ENCODE measurements at regions not wholly inside any gene's neighbourhood (a gene's known extent, or its start where the extent isn't known, plus 50 kb on each side); places are given as distances from the start of the nearest gene placed in this dataset.

DNA sequence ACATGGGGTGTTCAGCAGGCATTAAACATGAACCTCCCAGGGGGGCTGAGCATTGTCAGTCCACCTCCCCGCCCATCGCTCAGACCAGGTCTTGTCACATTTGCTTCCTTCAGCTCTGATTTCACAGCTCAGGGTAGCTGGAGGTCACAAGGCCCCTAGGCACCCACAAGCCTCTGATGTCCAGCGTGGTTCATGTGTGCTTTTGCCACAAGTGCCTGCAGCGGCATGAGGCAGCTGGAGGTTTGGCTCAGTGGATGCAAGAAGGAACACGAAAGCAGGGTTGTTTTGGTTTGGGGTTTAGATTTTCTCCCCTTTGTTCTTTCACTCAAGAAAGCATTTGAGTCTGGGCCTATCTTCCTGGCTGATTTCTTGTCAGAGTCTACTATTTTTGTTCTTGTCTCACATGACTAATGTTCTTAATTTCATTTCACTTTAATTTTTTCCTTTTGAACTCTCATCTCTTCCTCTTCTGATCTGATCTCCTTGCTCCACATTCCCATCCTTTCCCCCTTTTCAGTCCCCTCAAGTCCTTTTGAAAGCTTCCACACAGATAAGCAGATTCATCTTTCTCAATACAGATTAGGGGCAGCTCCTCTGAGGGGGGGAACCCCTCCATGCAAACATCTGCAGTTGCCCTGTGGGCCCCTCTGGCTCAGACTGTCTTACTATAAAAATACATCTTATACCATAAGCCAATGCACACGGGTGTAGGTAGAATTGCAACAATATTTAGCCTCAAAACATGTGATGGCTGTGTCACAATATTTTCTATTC lies 68.1 kb upstream of the CEP85L start:
- DNase-seq: no peak
- H3K79me2 ChIP-seq (ENCODE audit: insufficient read depth): no peaks in the 10 kb centered on the region
- H3K9me3 ChIP-seq: no peaks in the 10 kb centered on the region
- H3K27me3 ChIP-seq (ENCODE audit: insufficient read depth): no peaks in the 10 kb centered on the region
- POLR2A ChIA-PET: no interaction called here
- no peak for TF ChIP-seq IRF3 (IDR thresholded peaks at IDR 0.05; ENCODE audit: low read depth, low read length)
- TF ChIP-seq, protein P1, sequence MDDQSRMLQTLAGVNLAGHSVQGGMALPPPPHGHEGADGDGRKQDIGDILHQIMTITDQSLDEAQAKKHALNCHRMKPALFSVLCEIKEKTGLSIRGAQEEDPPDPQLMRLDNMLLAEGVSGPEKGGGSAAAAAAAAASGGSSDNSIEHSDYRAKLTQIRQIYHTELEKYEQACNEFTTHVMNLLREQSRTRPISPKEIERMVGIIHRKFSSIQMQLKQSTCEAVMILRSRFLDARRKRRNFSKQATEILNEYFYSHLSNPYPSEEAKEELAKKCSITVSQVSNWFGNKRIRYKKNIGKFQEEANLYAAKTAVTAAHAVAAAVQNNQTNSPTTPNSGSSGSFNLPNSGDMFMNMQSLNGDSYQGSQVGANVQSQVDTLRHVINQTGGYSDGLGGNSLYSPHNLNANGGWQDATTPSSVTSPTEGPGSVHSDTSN (IDR thresholded peaks at IDR 0.05): no peak
- no peak for TF ChIP-seq ELF1 (IDR thresholded peaks at IDR 0.05)
- TF ChIP-seq POLR2AphosphoS5 (IDR thresholded peaks at IDR 0.05; ENCODE audit: low read depth, low read length): no peak
- no peak for TF ChIP-seq JUND (IDR thresholded peaks at IDR 0.05)
- TF ChIP-seq, protein P2, sequence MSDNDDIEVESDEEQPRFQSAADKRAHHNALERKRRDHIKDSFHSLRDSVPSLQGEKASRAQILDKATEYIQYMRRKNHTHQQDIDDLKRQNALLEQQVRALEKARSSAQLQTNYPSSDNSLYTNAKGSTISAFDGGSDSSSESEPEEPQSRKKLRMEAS (IDR thresholded peaks at IDR 0.05; ENCODE audit: low read depth): no peak
- no peak for TF ChIP-seq RAD21 (IDR thresholded peaks at IDR 0.05; ENCODE audit: low read length)
- no peaks in the 10 kb centered on the region for H4K20me1 ChIP-seq (ENCODE audit: insufficient read depth)
- no peaks in the 10 kb centered on the region for H3K9me2 ChIP-seq
- H2AFZ ChIP-seq (ENCODE audit: low read depth): no peak overlapping the region
- H3K4me1 ChIP-seq (ENCODE audit: control insufficient read depth in 1 of 2, insufficient read depth in 2 of 2, low read depth in 1 of 2, low read length in 1 of 2): peaks cover 3 to 6% of the 10 kb centered on the region in 2 experiments; a peak in 1 of 4 replicates
- no peaks in the 10 kb centered on the region for H3F3A ChIP-seq (replicated peaks; ENCODE audit: insufficient read depth)
- no peaks in the 10 kb centered on the region for H3K36me3 ChIP-seq (replicated peaks in 1 of 2; ENCODE audit: control insufficient read depth in 1 of 2, insufficient read depth in 2 of 2, low read length in 1 of 2)
- H3K4me3 ChIP-seq (ENCODE audit: low read depth in 2 of 2, low read length in 1 of 2): no peak overlapping the region
- WGBS (ENCODE audit: low lambda C conversion rate): 80% methylated on average over 5 of the region's 6 CpGs
- CTCF ChIA-PET: interaction anchor here (0.8 to 0.9 kb wide), 2 partner anchors 26 to 429 kb away, joined by 3 read pairs; no protein-coding TSS in a partner anchor
- H3K27ac ChIP-seq (ENCODE audit: low read depth in 2 of 2, low read length in 1 of 2): no peak overlapping the region
- H3K9ac ChIP-seq: no peak overlapping the region
- H3K4me2 ChIP-seq: no peak overlapping the region

GRCh38 chr6:118718903-118719302 lies 67.5 kb upstream of the CEP85L start:
- ChIA-PET CTCF (interaction anchor here (0.9 kb wide), 1 partner anchor 27 kb away, joined by 3 read pairs; no protein-coding TSS in a partner anchor), POLR2A (no interaction called here)
- Histone ChIP-seq H3F3A (replicated peaks; ENCODE audit: insufficient read depth) (no peaks in the 10 kb centered on the region), H3K79me2 (ENCODE audit: insufficient read depth) (no peaks in the 10 kb centered on the region), H4K20me1 (ENCODE audit: insufficient read depth) (no peaks in the 10 kb centered on the region), H2AFZ (ENCODE audit: low read depth) (no peak overlapping the region), H3K4me3 (ENCODE audit: low read depth in 2 of 2, low read length in 1 of 2) (no peak overlapping the region), H3K9ac (no peak overlapping the region), H3K4me2 (no peak overlapping the region), H3K9me2 (no peaks in the 10 kb centered on the region), H3K4me1 (ENCODE audit: control insufficient read depth in 1 of 2, insufficient read depth in 2 of 2, low read depth in 1 of 2, low read length in 1 of 2) (peaks cover 3 to 6% of the 10 kb centered on the region in 2 experiments; a peak in 1 of 4 replicates), H3K27me3 (ENCODE audit: insufficient read depth) (no peaks in the 10 kb centered on the region), H3K9me3 (no peaks in the 10 kb centered on the region), H3K27ac (ENCODE audit: low read depth in 2 of 2, low read length in 1 of 2) (no peak overlapping the region), H3K36me3 (replicated peaks in 1 of 2; ENCODE audit: control insufficient read depth in 1 of 2, insufficient read depth in 2 of 2, low read length in 1 of 2) (no peaks in the 10 kb centered on the region)
- TF ChIP-seq POLR2AphosphoS5 (IDR thresholded peaks at IDR 0.05; ENCODE audit: low read depth, low read length): no peak
- TF ChIP-seq RAD21 (IDR thresholded peaks at IDR 0.05; ENCODE audit: low read length): no peak
- no peak for TF ChIP-seq TEAD4 (IDR thresholded peaks at IDR 0.05; ENCODE audit: borderline replicate concordance, insufficient read depth)
- TF ChIP-seq RXRA (IDR thresholded peaks at IDR 0.05; ENCODE audit: borderline replicate concordance, low read depth): no peak
- no peak for TF ChIP-seq SIN3A (IDR thresholded peaks at IDR 0.05; ENCODE audit: borderline replicate concordance, low read depth, low read length)
- no peak for TF ChIP-seq NFIC (IDR thresholded peaks at IDR 0.05; ENCODE audit: borderline replicate concordance)
- no peak for TF ChIP-seq MXI1 (IDR thresholded peaks at IDR 0.05; ENCODE audit: low read depth, low read length)
- TF ChIP-seq EP300 (IDR thresholded peaks at IDR 0.05; ENCODE audit: borderline replicate concordance in 1 of 2, low read depth in 1 of 2, low read length in 1 of 2): no peak
- no peak for TF ChIP-seq GATA2 (CRISPR knock-in tag; IDR thresholded peaks at IDR 0.05)
- TF ChIP-seq GABPA (IDR thresholded peaks at IDR 0.05; ENCODE audit: low read depth): no peak
- TF ChIP-seq, protein P2 (IDR thresholded peaks at IDR 0.05; ENCODE audit: low read depth): no peak
- WGBS (ENCODE audit: low lambda C conversion rate): 83% methylated on average over 7 of the region's 7 CpGs
- no peak for DNase-seq
